Keratinocyte (primary cell): ENCODE measurements at regions not wholly inside any gene's neighbourhood (a gene's known extent, or its start where the extent isn't known, plus 50 kb on each side); places are given as distances from the start of the nearest gene placed in this dataset.

Source experiments
- DNase-seq: peaks from one replicate; pipeline ENCODE4 v3.0.0-alpha.2; 2011; ENCODE audit warnings: low read depth, missing footprints, low spot score
- FAIRE-seq: peaks from 2 replicates; lab custom pipeline; 2011; peaks lifted over from hg19 to GRCh38; lab: Jason Lieb, UNC
- H2AFZ ChIP-seq: 2 replicates; pipeline ENCODE4 v1.6.0; 2012; ENCODE audit warnings: low read length, control low read depth, inconsistent platforms; ENCODE audit not compliant: control insufficient read depth
- H3K27ac ChIP-seq: 2 replicates; pipeline ENCODE4 v1.5.1; 2011; ENCODE audit warnings: low read length; ENCODE audit not compliant: control insufficient read depth, insufficient read depth
- H3K27me3 ChIP-seq: 3 replicates; pipeline ENCODE4 v1.6.0; 2011; ENCODE audit warnings: low read length; ENCODE audit not compliant: control insufficient read depth, insufficient read depth; ENCODE audit errors: extremely low read depth
- H3K36me3 ChIP-seq, 2 experiments: 2 replicates in 1 of 2; 3 replicates in 1 of 2; pipeline ENCODE4 v1.5.1; 2011; ENCODE audit warnings: low read length in 2 of 2, mild to moderate bottlenecking in 1 of 2; ENCODE audit not compliant: control insufficient read depth in 2 of 2, insufficient read depth in 2 of 2; ENCODE audit errors: extremely low read depth in 1 of 2
- H3K4me1 ChIP-seq: 3 replicates; pipeline ENCODE4 v1.5.1; 2011; ENCODE audit warnings: low read length; ENCODE audit not compliant: control insufficient read depth, insufficient read depth; ENCODE audit errors: extremely low read depth
- H3K4me2 ChIP-seq: 3 replicates; pipeline ENCODE4 v1.6.0; 2011; ENCODE audit warnings: low read depth, low read length; ENCODE audit not compliant: control insufficient read depth, insufficient read depth; ENCODE audit errors: extremely low read depth
- H3K4me3 ChIP-seq, 3 experiments: fragments of 200-600 bp in 1 of 3; sonication (generic) in 1 of 3; 2 replicates in 2 of 3; 3 replicates in 1 of 3; pipeline ENCODE4 v1.5.1; 2011 to 2016; ENCODE audit warnings: low read length in 3 of 3, mild to moderate bottlenecking in 3 of 3, control low read depth in 2 of 3, inconsistent platforms in 1 of 3, low read depth in 1 of 3, mixed read lengths in 1 of 3, mixed run types in 1 of 3, moderate library complexity in 1 of 3; ENCODE audit not compliant: control insufficient read depth in 2 of 3, insufficient read depth in 2 of 3; ENCODE audit errors: extremely low read depth in 1 of 3
- H3K79me2 ChIP-seq: 2 replicates; pipeline ENCODE4 v1.6.0; 2012; ENCODE audit warnings: low read length; ENCODE audit not compliant: control insufficient read depth, insufficient read depth
- H3K9ac ChIP-seq: 3 replicates; pipeline ENCODE4 v1.6.0; 2011; ENCODE audit warnings: low read length; ENCODE audit not compliant: control insufficient read depth, insufficient read depth; ENCODE audit errors: extremely low read depth
- H3K9me1 ChIP-seq: 3 replicates; pipeline ENCODE4 v1.6.0; 2011; ENCODE audit warnings: low read length; ENCODE audit not compliant: control insufficient read depth, insufficient read depth; ENCODE audit errors: extremely low read depth
- H3K9me3 ChIP-seq: 2 replicates; pipeline ENCODE4 v1.5.1; 2012; ENCODE audit warnings: low read depth, low read length; ENCODE audit not compliant: control insufficient read depth
- H4K20me1 ChIP-seq: 3 replicates; pipeline ENCODE4 v1.6.0; 2011; ENCODE audit warnings: low read length; ENCODE audit not compliant: control insufficient read depth, insufficient read depth; ENCODE audit errors: extremely low read depth
- CTCF ChIP-seq, 3 experiments: IDR thresholded peaks in 1 of 3; conservative IDR thresholded peaks in 1 of 3; optimal IDR thresholded peaks in 1 of 3; 2 replicates in 2 of 3; 3 replicates in 1 of 3; pipeline versions ENCODE3 to v1.5.1; 2011; ENCODE audit warnings: low read length in 3 of 3, mild to moderate bottlenecking in 3 of 3, moderate library complexity in 2 of 3, control low read depth in 1 of 3, inconsistent platforms in 1 of 3; ENCODE audit not compliant: insufficient read depth in 2 of 3; ENCODE audit errors: extremely low read depth in 1 of 3
- EZH2 ChIP-seq: IDR thresholded peaks from one replicate; pipeline ENCODE4 v1.6.1; 2012; ENCODE audit warnings: inconsistent platforms, mild to moderate bottlenecking, low read length, moderate library complexity
- dilution Hi-C: fragments of 300-500 bp; cut with MboI; formaldehyde crosslinking; loops from one replicate; pipeline ENCODE4 v1.7.0; 2020; ENCODE audit warnings: low sequenced_read_pairs; ENCODE audit not compliant: extremely low pct_ligation_motif_present

GRCh38 chrX:8906299-8906938, 105.2 kb upstream of the FAM9A start:
- Histone ChIP-seq H3K9ac (no peak overlapping the region), H3K27me3 (no peaks in the 10 kb centered on the region), H3K27ac (no peak overlapping the region), H3K4me1 (no peaks in the 10 kb centered on the region), H3K4me2 (no peak overlapping the region), H2AFZ (no peak overlapping the region), H3K9me1 (no peaks in the 10 kb centered on the region), H3K4me3 (no peak overlapping the region), H3K36me3 (no peaks in the 10 kb centered on the region), H3K79me2 (no peaks in the 10 kb centered on the region), H4K20me1 (no peaks in the 10 kb centered on the region), H3K9me3 (no peaks in the 10 kb centered on the region)
- DNase-seq (no peak), FAIRE-seq (no peak)
- TF ChIP-seq CTCF (optimal IDR thresholded peaks at IDR 0.05 in 1 of 3, IDR thresholded peaks at IDR 0.05 in 1 of 3, conservative IDR thresholded peaks at IDR 0.05 in 1 of 3; ENCODE audit: extremely low read depth in 1 of 3, insufficient read depth in 2 of 3, low read length in 3 of 3): no peak
- no peak for TF ChIP-seq EZH2
- dilution Hi-C loops: no loop called here

- H3K9me1 ChIP-seq: no peaks in the 10 kb centered on the region
- DNase-seq (no peak), FAIRE-seq (no peak)
- H3K4me3 ChIP-seq: no peak overlapping the region
- no peaks in the 10 kb centered on the region for H3K79me2 ChIP-seq
- dilution Hi-C loops: no loop called here
- H3K9ac ChIP-seq: no peak overlapping the region
- no peak overlapping the region for H2AFZ ChIP-seq
- no peaks in the 10 kb centered on the region for H3K9me3 ChIP-seq
- no peaks in the 10 kb centered on the region for H4K20me1 ChIP-seq
- H3K27ac ChIP-seq: no peak overlapping the region
- H3K27me3 ChIP-seq: no peaks in the 10 kb centered on the region
- no peak for TF ChIP-seq CTCF (optimal IDR thresholded peaks at IDR 0.05 in 1 of 3, IDR thresholded peaks at IDR 0.05 in 1 of 3, conservative IDR thresholded peaks at IDR 0.05 in 1 of 3; ENCODE audit: extremely low read depth in 1 of 3, insufficient read depth in 2 of 3, low read length in 3 of 3)
- no peak for TF ChIP-seq EZH2
- no peak overlapping the region for H3K4me2 ChIP-seq
- H3K4me1 ChIP-seq: no peaks in the 10 kb centered on the region
- H3K36me3 ChIP-seq: no peaks in the 10 kb centered on the region
These were observed 96.1 kb upstream of the FAM9A start for GRCh38 chrX:8897259-8897658.
